Stimulated activated CD4-positive, alpha-beta T cell treated with anti-CD3 and anti-CD28 coated beads, Interleukin-15, amount 100 ng/mL, for 48 hours (primary cell): ENCODE measurements at regions not wholly inside any gene's neighbourhood (a gene's known extent, or its start where the extent isn't known, plus 50 kb on each side); places are given as distances from the start of the nearest gene placed in this dataset.

Experiments used
- DNase-seq, 2 donors: peaks; one replicate each; pipeline ENCODE4 v3.0.0-alpha.2; 2020; ENCODE audit warnings: low read depth in 2 of 2

- DNase-seq = no peak
These were observed 227.6 kb downstream of the FBXO15 start for GRCh38 chr18:73920033-73920432.

- no peak for DNase-seq
These were observed 228.8 kb downstream of the FBXO15 start for GRCh38 chr18:73918816-73919215.

- DNase-seq = no peak
These were observed 230.6 kb downstream of the FBXO15 start for GRCh38 chr18:73917046-73917445.

GRCh38 chr18:73913505-73913904, 234.1 kb downstream of the FBXO15 start:
- DNase-seq = no peak

GRCh38 chr18:73908323-73908722, 239.3 kb downstream of the FBXO15 start:
- DNase-seq = no peak

GRCh38 chr18:73901566-73901965, 246.1 kb downstream of the FBXO15 start:
- no peak for DNase-seq

- DNase-seq = no peak
These were observed 246.5 kb downstream of the FBXO15 start for GRCh38 chr18:73901151-73901550.

GRCh38 chr18:73900106-73900835, 247.4 kb downstream of the FBXO15 start:
- DNase-seq = no peak

GRCh38 chr18:73897517-73897916, 250.1 kb downstream of the FBXO15 start:
- DNase-seq = no peak

GRCh38 chr18:73896685-73897084, 250.9 kb downstream of the FBXO15 start:
- DNase-seq = no peak

GRCh38 chr18:73895701-73896100, 251.9 kb downstream of the FBXO15 start:
- DNase-seq = no peak

- DNase-seq = no peak
These were observed 253.8 kb downstream of the FBXO15 start for GRCh38 chr18:73893880-73894279.

- no peak for DNase-seq
These were observed 255.8 kb downstream of the FBXO15 start for GRCh38 chr18:73891572-73892421.

GRCh38 chr18:73888565-73888964, 259.1 kb downstream of the FBXO15 start:
- no peak for DNase-seq

GRCh38 chr18:73887801-73888200, 259.8 kb downstream of the FBXO15 start:
- DNase-seq = no peak

GRCh38 chr18:73884868-73885267, 262.8 kb downstream of the FBXO15 start:
- DNase-seq = no peak

- DNase-seq = no peak
These were observed 266.2 kb downstream of the FBXO15 start for GRCh38 chr18:73881396-73881917.

GRCh38 chr18:73880387-73880786, 267.2 kb downstream of the FBXO15 start:
- DNase-seq = no peak

- DNase-seq = no peak
These were observed 267.9 kb downstream of the FBXO15 start for GRCh38 chr18:73879766-73880165.

GRCh38 chr18:73879328-73879727, 268.3 kb downstream of the FBXO15 start:
- DNase-seq = no peak

GRCh38 chr18:73869182-73869581, 278.5 kb downstream of the FBXO15 start:
- no peak for DNase-seq

- no peak for DNase-seq
These were observed 285.9 kb downstream of the FBXO15 start for GRCh38 chr18:73861771-73862170.

GRCh38 chr18:73859837-73860397, 287.7 kb downstream of the FBXO15 start:
- DNase-seq = no peak
